ENCODE measurements at regions not wholly inside any gene's neighbourhood (a gene's known extent, or its start where the extent isn't known, plus 50 kb on each side); places are given as distances from the start of the nearest gene placed in this dataset.
"Not testable (repeated sequence)": the region's sequence is repeated elsewhere in the genome, so short reads cannot be mapped to it uniquely, and the experiment has no call there.

- H3K36me3 Mint-ChIP-seq (ENCODE audit: insufficient read depth in 2 of 2) = no peaks in the 10 kb centered on the region
- no peaks in the 10 kb centered on the region for H3K27me3 Mint-ChIP-seq (ENCODE audit: low read depth)
- H3K4me3 Mint-ChIP-seq = no peak overlapping the region
- H3K4me1 Mint-ChIP-seq (ENCODE audit: low read depth) = no peaks in the 10 kb centered on the region
- no peak for DNase-seq
- ATAC-seq (replicated peaks in 1 of 2) = no peak
- H3K27ac Mint-ChIP-seq = no peak overlapping the region
- H3K9me3 Mint-ChIP-seq = peaks cover 3% of the 10 kb centered on the region in 2 donors
These were observed 645.7 kb downstream of the ANKRD7 start for GRCh38 chr7:118870187-118870586.

- DNase-seq (no peak), ATAC-seq (replicated peaks in 1 of 2) (no peak)
- no peak overlapping the region for H3K4me3 Mint-ChIP-seq
- no peaks in the 10 kb centered on the region for H3K36me3 Mint-ChIP-seq (ENCODE audit: insufficient read depth in 2 of 2)
- no peak overlapping the region for H3K27ac Mint-ChIP-seq
- no peaks in the 10 kb centered on the region for H3K27me3 Mint-ChIP-seq (ENCODE audit: low read depth)
- H3K9me3 Mint-ChIP-seq = peaks cover 3% of the 10 kb centered on the region in 2 donors
- H3K4me1 Mint-ChIP-seq (ENCODE audit: low read depth) = no peaks in the 10 kb centered on the region
These were observed 648.1 kb downstream of the ANKRD7 start for GRCh38 chr7:118872568-118872967.

- Mint-ChIP-seq H3K9me3 (peaks cover 2 to 3% of the 10 kb centered on the region in 2 donors), H3K36me3 (ENCODE audit: insufficient read depth in 2 of 2) (no peaks in the 10 kb centered on the region), H3K27ac (no peak overlapping the region), H3K4me3 (no peak overlapping the region), H3K4me1 (ENCODE audit: low read depth) (no peaks in the 10 kb centered on the region), H3K27me3 (ENCODE audit: low read depth) (no peaks in the 10 kb centered on the region)
- DNase-seq (no peak), ATAC-seq (replicated peaks in 1 of 2) (no peak)
These were observed 652.7 kb downstream of the ANKRD7 start for GRCh38 chr7:118877187-118877586.

GRCh38 chr7:118878336-118878735 lies 653.8 kb downstream of the ANKRD7 start:
- ATAC-seq (replicated peaks in 1 of 2) (no peak), DNase-seq (no peak)
- H3K9me3 Mint-ChIP-seq = peaks cover 2 to 3% of the 10 kb centered on the region in 2 donors
- H3K4me1 Mint-ChIP-seq (ENCODE audit: low read depth) = no peaks in the 10 kb centered on the region
- no peak overlapping the region for H3K4me3 Mint-ChIP-seq
- H3K36me3 Mint-ChIP-seq (ENCODE audit: insufficient read depth in 2 of 2) = no peaks in the 10 kb centered on the region
- no peak overlapping the region for H3K27ac Mint-ChIP-seq
- no peaks in the 10 kb centered on the region for H3K27me3 Mint-ChIP-seq (ENCODE audit: low read depth)

- no peaks in the 10 kb centered on the region for H3K4me1 Mint-ChIP-seq (ENCODE audit: low read depth)
These were observed 673.8 kb downstream of the ANKRD7 start for GRCh38 chr7:118898284-118898683.

GRCh38 chr7:118902600-118902999 lies 678.1 kb downstream of the ANKRD7 start:
- no peak for DNase-seq
- Mint-ChIP-seq H3K4me1 (ENCODE audit: low read depth) (no peaks in the 10 kb centered on the region), H3K36me3 (ENCODE audit: insufficient read depth in 2 of 2) (no peaks in the 10 kb centered on the region), H3K27me3 (ENCODE audit: low read depth) (no peaks in the 10 kb centered on the region), H3K27ac (no peak overlapping the region), H3K9me3 (peaks cover 2 to 4% of the 10 kb centered on the region in 2 donors), H3K4me3 (no peak overlapping the region)
- ATAC-seq (replicated peaks in 1 of 2) = no peak

More at GRCh38 chr7:118898284-118898683, 673.8 kb downstream of the ANKRD7 start:
- Mint-ChIP-seq H3K9me3 (peaks cover 2% of the 10 kb centered on the region in 2 donors), H3K4me3 (no peak overlapping the region), H3K36me3 (ENCODE audit: insufficient read depth in 2 of 2) (no peaks in the 10 kb centered on the region), H3K27me3 (ENCODE audit: low read depth) (no peaks in the 10 kb centered on the region), H3K27ac (no peak overlapping the region)
- DNase-seq (no peak), ATAC-seq (replicated peaks in 1 of 2) (no peak)

GRCh38 chr7:118907911-118908527 lies 683.5 kb downstream of the ANKRD7 start:
- H3K27me3 Mint-ChIP-seq (ENCODE audit: low read depth) = no peaks in the 10 kb centered on the region
- H3K9me3 Mint-ChIP-seq = peaks cover 0 to 5% of the 10 kb centered on the region in 2 donors
- H3K4me3 Mint-ChIP-seq = no peak overlapping the region

GRCh38 chr7:118916120-118916519 lies 691.6 kb downstream of the ANKRD7 start:
- ATAC-seq (replicated peaks in 1 of 2); H3K36me3 Mint-ChIP-seq (ENCODE audit: insufficient read depth in 2 of 2): not testable (repeated sequence)

More at GRCh38 chr7:118907911-118908527, 683.5 kb downstream of the ANKRD7 start:
- DNase-seq (no peak), ATAC-seq (replicated peaks in 1 of 2) (no peak)
- no peak overlapping the region for H3K27ac Mint-ChIP-seq
- H3K4me1 Mint-ChIP-seq (ENCODE audit: low read depth) = no peaks in the 10 kb centered on the region
- no peaks in the 10 kb centered on the region for H3K36me3 Mint-ChIP-seq (ENCODE audit: insufficient read depth in 2 of 2)

GRCh38 chr7:118918556-118918955 lies 694.1 kb downstream of the ANKRD7 start:
- no peak for ATAC-seq (replicated peaks in 1 of 2)
- Mint-ChIP-seq H3K9me3 (peaks cover 0 to 3% of the 10 kb centered on the region in 2 donors), H3K4me1 (ENCODE audit: low read depth) (no peaks in the 10 kb centered on the region), H3K27me3 (ENCODE audit: low read depth) (no peaks in the 10 kb centered on the region), H3K36me3 (ENCODE audit: insufficient read depth in 2 of 2) (no peaks in the 10 kb centered on the region), H3K27ac (no peak overlapping the region), H3K4me3 (no peak overlapping the region)
- DNase-seq = no peak

More at GRCh38 chr7:118916120-118916519, 691.6 kb downstream of the ANKRD7 start:
- not testable (repeated sequence) for H3K27me3 Mint-ChIP-seq (ENCODE audit: low read depth); H3K9me3 Mint-ChIP-seq; H3K4me3 Mint-ChIP-seq; DNase-seq; H3K27ac Mint-ChIP-seq; H3K4me1 Mint-ChIP-seq (ENCODE audit: low read depth)

GRCh38 chr7:118938845-118939244 lies 714.3 kb downstream of the ANKRD7 start:
- ATAC-seq (replicated peaks in 1 of 2) = no peak
- Mint-ChIP-seq H3K4me3 (no peak overlapping the region), H3K36me3 (ENCODE audit: insufficient read depth in 2 of 2) (no peaks in the 10 kb centered on the region), H3K9me3 (peaks cover 0 to 1% of the 10 kb centered on the region in 2 donors), H3K4me1 (ENCODE audit: low read depth) (no peaks in the 10 kb centered on the region), H3K27me3 (ENCODE audit: low read depth) (no peaks in the 10 kb centered on the region), H3K27ac (no peak overlapping the region)
- DNase-seq = no peak

- DNase-seq (no peak), ATAC-seq (replicated peaks in 1 of 2) (no peak)
- H3K4me1 Mint-ChIP-seq (ENCODE audit: low read depth) = no peaks in the 10 kb centered on the region
- H3K36me3 Mint-ChIP-seq (ENCODE audit: insufficient read depth in 2 of 2) = no peaks in the 10 kb centered on the region
- peaks cover 0 to 1% of the 10 kb centered on the region in 2 donors for H3K9me3 Mint-ChIP-seq
- no peaks in the 10 kb centered on the region for H3K27me3 Mint-ChIP-seq (ENCODE audit: low read depth)
- no peak overlapping the region for H3K27ac Mint-ChIP-seq
- H3K4me3 Mint-ChIP-seq = no peak overlapping the region
These were observed 719.8 kb downstream of the ANKRD7 start for GRCh38 chr7:118944271-118944670.

- Mint-ChIP-seq H3K36me3 (ENCODE audit: insufficient read depth in 2 of 2) (no peaks in the 10 kb centered on the region), H3K9me3 (no peaks in the 10 kb centered on the region), H3K27ac (no peak overlapping the region), H3K27me3 (ENCODE audit: low read depth) (no peaks in the 10 kb centered on the region), H3K4me1 (ENCODE audit: low read depth) (no peaks in the 10 kb centered on the region), H3K4me3 (no peak overlapping the region)
- DNase-seq (no peak), ATAC-seq (replicated peaks in 1 of 2) (no peak)
These were observed 721.6 kb downstream of the ANKRD7 start for GRCh38 chr7:118945911-118946682.

GRCh38 chr7:118948508-118948907 lies 724.0 kb downstream of the ANKRD7 start:
- no peaks in the 10 kb centered on the region for H3K36me3 Mint-ChIP-seq (ENCODE audit: insufficient read depth in 2 of 2)
- H3K9me3 Mint-ChIP-seq = peaks cover 1 to 6% of the 10 kb centered on the region in 2 donors
- H3K4me3 Mint-ChIP-seq = no peak overlapping the region
- DNase-seq (no peak), ATAC-seq (replicated peaks in 1 of 2) (no peak)
- H3K4me1 Mint-ChIP-seq (ENCODE audit: low read depth) = no peaks in the 10 kb centered on the region
- H3K27ac Mint-ChIP-seq = no peak overlapping the region
- H3K27me3 Mint-ChIP-seq (ENCODE audit: low read depth) = no peaks in the 10 kb centered on the region

All from activated T-cell treated with anti-CD3 and anti-CD28 coated beads, Interleukin-2, amount 50 U/mL, for 72 hours (primary cell).